HG03565 (cell line): ENCODE measurements at regions not wholly inside any gene's neighbourhood (a gene's known extent, or its start where the extent isn't known, plus 50 kb on each side); places are given as distances from the start of the nearest gene placed in this dataset.

ENCODE experiments used
- ATAC-seq: cut with Tn5 transposase; IDR thresholded peaks from one replicate; pipeline ENCODE4 v1.9.1; 2021; ENCODE audit warnings: mild to moderate bottlenecking, moderate library complexity; ENCODE audit not compliant: unreplicated experiment

- ATAC-seq = no peak
Observed at GRCh38 chr10:88196291-88196690, 332.9 kb downstream of the PTEN start.

- ATAC-seq = no peak
Observed at GRCh38 chr10:88198023-88198422, 334.6 kb downstream of the PTEN start.

- no peak for ATAC-seq
Observed at GRCh38 chr10:88200312-88201032, 337.0 kb downstream of the PTEN start.

- ATAC-seq = no peak
Observed at GRCh38 chr10:88205842-88206446, 342.5 kb downstream of the PTEN start.

DNA sequence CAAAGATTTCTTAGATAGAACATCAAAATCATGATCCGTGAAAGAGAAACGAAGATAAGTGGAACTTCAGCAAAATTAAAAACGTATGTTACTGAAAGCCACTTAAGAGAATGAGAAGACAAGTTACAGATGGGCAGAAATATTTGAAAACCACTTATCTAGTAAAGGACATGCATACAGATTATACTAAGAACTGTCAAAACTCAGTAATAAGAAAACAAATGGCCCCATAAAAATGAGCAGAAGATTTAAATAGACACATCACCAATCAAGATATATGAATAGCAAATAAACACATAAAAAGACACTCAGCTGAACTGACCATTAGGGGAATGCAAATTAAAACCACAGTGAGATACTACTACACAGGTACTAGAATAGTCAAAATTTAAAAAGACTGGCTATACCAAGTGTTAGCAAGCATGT lies 343.7 kb downstream of the PTEN start:
- no peak for ATAC-seq

- no peak for ATAC-seq
Observed at GRCh38 chr10:88209231-88209630, 345.8 kb downstream of the PTEN start.

- no peak for ATAC-seq
Observed at GRCh38 chr10:88209837-88210561, 346.6 kb downstream of the PTEN start.

- ATAC-seq = no peak
Observed at GRCh38 chr10:88211230-88211629, 347.8 kb downstream of the PTEN start.

DNA sequence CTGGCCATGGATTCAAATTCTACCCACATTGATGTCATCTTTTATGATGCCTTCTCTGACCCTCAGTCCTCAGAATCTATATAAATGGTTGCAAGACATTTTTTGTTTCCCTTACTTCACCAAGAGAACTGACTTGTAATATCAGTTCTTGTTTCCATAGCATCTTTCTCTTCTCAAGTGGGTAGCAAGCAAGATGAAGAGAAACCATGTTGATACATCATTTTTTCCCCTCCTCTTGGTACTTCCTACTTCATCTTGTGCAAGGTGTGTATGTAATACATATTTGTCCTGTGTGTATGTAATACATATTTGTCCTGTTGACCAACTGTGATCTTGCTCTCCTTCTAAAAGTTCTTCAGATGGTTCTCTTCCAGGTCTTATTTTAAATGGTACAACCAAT lies 348.6 kb downstream of the PTEN start:
- no peak for ATAC-seq

- ATAC-seq = no peak
Observed at GRCh38 chr10:88213065-88213605, 349.7 kb downstream of the PTEN start.

GRCh38 chr10:88216976-88217375 lies 353.6 kb downstream of the PTEN start:
- no peak for ATAC-seq

DNA sequence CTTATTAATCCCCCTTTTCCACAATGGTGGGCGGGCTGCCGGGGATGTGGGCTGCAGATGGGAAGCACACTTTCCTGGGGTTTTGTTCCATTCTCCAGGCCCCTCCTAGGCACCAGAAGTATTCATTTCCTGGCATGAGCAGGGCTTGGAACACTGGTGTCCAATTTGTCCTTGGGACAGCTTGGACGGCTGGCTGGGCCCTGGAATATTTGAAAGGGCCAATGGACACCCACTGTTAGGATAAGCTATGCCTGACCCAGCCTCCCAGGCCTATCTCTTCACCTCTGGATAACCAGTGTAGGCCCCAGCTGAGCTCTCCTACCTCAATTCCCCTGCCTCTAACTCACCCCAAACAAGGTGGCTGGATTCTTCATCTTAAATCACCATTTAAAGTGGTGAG lies 354.9 kb downstream of the PTEN start:
- ATAC-seq = no peak

GRCh38 chr10:88219753-88220152 lies 356.3 kb downstream of the PTEN start:
- ATAC-seq = no peak

GRCh38 chr10:88221010-88221973 lies 357.9 kb downstream of the PTEN start:
- ATAC-seq = no peak

GRCh38 chr10:88222881-88223280 lies 359.5 kb downstream of the PTEN start:
- ATAC-seq = no peak
